Suppressor macrophage treated with lipopolysaccharide for 1 hour (primary cell): ENCODE measurements at regions not wholly inside any gene's neighbourhood (a gene's known extent, or its start where the extent isn't known, plus 50 kb on each side); places are given as distances from the start of the nearest gene placed in this dataset.
"Not testable (repeated sequence)": the region's sequence is repeated elsewhere in the genome, so short reads cannot be mapped to it uniquely, and the experiment has no call there.

Experiments used
- DNase-seq, 3 donors: peaks; one replicate each; pipeline ENCODE4 v3.0.0-alpha.2; 2020 to 2022

DNA sequence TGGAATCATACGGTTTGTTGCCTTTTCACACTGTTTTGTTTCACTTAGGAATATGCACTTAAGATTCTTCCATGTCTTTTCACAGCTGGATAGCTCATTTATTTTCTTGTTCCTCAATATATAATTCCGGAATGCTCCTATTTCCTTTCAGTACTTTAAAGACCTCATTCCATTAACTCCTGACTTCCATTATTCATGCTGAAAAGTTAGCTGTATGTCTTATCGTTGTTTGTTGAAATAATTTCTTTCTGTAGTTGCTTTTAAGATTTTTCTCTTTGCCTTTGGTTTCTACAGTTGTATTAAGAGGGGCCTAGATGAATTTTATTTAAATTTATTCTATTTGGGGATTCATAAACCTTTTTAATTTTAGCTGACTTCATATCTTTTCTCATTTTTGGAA lies 122.2 kb downstream of the ANXA2 start:
- no peak for DNase-seq

DNA sequence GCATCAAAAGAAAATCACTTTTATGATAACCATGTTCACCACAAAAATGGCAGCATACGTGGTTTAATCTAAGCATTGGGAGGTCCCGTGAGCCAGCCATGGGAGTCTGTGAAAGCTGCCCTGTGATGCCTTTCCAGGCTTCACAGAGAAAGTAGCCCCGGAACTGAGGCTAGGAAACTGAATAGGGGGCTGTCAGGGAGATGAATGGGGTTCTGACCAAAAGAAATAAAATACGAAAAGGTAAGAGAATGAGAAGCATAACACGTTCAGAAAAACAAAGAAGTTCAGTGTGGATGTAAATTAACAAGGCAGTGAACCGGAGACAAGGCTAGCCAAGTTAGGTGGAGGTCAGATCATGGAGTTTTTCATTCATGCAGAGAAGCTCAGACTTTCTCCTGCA lies 118.9 kb downstream of the ANXA2 start:
- DNase-seq, result no peak

DNA sequence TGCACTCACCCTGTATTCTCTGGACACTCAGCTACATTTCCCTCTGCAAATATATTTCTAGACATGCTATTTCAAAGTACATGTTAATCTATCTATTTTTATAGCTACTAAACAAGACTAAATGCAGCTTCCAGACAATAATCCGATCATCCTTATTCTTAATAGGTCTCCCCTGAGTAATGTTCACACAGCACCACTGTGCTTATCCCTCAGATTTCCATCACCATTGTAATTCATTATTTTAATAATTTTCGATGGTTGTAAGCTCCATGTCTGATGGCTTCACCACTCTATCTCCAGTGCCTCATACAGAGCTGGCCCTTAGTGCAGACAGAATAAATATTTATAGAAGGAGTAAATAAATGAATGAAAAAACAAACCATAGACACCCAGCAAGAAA lies 117.5 kb downstream of the ANXA2 start:
- DNase-seq, result no peak

DNA sequence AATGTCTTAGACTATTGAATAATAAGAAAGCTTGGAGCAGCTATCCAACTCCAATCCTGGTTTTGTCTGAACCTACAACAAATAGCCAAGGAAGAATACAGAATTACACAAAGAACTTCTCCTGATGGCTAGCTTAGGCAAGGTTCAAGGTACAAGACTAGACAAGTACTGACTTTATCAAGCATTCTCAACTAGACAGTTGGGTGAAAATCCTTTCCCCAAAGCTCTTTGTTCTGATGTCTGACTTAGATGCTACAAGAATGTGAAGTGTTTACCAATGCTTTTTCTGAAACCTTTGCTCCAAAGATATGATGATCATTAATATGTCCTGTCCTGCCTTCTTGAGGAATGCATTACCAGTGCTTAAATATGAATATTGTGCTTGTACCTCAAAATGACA lies 113.8 kb downstream of the ANXA2 start:
- no peak for DNase-seq

DNA sequence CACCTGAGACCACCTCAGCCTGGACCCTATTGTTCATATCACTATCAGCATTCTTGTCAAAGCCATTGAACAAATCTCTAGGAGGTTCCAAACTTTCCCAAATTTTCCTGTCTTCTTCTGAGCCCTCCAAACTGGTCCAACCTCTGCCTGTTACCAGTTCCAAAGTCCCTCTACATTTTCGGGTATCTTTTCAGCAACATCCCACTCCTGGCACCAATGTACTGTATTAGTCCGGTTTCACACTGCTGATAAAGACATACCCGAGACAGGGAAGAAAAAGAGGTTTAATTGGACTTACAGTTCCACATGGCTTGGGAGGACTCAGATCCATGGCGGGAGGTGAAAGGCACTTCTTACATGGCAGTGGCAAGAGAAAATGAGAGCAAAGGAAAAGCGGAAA lies 101.9 kb downstream of the ANXA2 start:
- not testable (repeated sequence) for DNase-seq

DNA sequence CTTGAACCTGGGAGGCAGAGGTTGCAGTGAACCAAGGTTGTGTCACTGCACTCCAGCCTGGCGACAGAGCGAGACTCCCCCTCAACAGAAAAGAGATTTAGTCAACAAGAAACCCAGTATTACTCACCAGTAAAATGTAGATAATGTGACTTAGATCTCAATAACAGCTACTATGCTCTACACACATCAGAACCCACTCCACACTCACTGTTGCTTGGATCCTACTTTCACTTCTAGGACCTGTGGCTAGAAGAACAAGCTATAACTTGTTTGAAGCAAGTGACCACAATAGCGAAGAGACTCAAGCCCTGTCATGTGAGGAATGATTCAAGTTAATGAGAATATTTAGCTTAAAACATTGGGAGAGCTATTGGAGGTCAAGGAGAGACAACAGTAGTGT lies 100.7 kb downstream of the ANXA2 start:
- DNase-seq, result peak in 1 of 3 donors; percentile 1
